Tongue (tissue), 1 donor: ENCODE measurements at regions not wholly inside any gene's neighbourhood (a gene's known extent, or its start where the extent isn't known, plus 50 kb on each side); places are given as distances from the start of the nearest gene placed in this dataset.

ENCODE experiments used
- DNase-seq: peaks from one replicate; pipeline ENCODE4 v3.0.0-alpha.2; 2015

DNA sequence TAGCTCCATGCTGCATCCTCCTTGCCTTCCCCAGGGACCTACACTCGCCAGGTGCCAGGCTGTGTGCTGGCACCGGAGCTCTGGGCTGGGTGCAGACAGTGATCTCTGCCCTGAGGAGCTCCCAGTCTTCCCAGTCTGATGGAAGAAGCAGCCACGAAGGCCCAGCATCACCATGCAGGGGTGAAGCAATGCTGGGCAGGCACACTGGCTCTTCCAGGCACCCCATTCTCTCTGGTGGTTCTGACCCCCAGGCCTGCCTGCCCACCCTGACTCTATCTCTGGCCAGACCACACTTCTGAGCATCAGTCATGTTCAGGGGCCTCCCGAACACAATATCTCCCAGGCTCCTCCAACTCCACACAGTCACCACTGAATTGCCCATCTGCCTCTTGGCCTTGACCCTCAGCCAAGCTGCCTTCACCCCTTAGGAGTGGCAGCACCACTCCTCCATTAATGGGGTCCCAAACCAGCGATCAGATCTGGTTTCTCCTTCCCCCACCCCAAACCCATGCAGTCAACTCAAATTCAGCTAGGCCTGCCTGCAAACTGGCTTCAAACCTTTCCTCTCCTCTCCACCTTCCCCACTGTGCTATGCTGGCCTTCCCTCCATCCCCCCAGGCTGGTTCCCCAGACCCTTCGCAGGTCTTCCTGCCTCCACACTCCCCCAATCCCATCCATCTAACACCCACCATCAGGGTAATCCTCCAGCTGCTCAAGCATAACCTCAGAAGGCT lies 102.7 kb upstream of the MVB12B start:
- DNase-seq, result no peak

GRCh38 chr9:126225611-126226609 lies 100.7 kb upstream of the MVB12B start:
- no peak for DNase-seq

DNA sequence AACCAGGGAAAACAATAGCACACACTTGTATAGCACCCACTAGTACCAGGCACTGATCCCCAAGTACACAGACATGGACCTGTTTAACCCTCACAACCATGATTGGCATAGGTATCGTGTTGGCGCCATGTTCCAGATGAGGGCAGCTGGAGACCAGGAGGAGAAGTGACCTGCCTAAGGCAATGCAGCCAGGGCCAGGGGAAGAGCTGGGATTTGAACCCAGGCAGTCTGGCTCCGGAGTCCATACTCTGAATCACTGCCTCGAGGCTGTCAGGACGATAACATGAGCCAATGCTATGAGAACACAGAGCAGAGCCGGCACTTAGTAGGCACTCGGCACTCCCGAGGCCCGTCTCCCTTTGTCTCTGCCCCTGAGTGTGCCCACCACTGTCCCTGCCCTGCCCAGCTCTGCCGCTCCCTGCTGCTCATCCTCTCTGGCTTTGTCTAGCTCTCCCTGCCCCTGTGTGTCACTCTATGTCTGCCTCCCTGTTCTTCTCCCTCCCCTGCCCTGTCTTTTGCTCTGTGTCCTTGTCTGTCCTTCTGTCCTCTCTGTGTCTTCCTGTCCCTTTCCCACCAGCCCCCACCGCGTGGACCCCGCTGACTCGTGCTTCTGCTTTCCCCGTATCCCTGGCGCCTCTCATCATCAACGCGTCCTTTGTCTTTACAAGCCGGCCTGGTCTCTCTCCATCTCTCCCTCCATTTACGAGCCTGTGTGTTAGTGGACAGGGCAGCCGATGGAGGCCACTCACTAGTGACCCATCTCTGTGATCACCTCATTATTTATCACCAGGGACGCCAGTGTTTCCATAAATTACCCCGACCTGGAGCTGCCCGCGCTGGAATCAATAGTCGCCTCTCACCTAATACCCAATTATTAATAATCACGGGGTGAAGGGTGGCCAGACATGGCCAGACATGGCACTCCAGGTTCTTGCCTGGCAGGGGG lies 99.4 kb upstream of the MVB12B start:
- DNase-seq, result no peak

GRCh38 chr9:126228111-126228780 lies 98.4 kb upstream of the MVB12B start:
- DNase-seq, result no peak

DNA sequence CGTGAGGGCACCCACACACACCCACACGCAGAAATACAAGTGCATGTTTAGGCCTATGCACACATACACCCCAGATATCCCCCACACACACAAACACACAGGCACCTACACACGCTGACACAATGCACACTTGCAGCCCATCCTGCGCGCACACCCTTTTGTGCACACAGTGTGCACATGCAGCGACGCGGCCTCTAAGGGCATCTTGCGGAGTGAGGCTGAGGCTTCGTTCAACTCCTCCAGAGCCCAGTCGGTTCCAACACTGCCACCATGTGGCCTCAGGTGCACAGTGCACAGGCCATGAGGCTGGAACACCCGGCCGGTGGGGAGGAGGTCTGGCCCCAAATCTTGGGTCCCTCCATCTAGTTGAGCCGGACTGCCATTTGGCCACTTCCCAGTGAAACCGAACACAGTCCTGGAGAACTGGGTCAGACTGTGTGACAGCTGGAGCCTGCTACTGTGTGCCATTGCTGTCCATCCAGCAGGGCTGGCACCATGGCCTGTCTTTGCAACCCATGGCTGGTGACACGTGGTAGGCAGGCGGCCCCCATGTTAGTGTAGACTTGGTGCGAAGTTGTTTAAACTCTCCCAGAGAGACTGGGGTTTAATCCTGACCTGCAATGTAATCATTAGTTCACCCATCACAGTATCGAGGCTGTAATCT lies 97.7 kb upstream of the MVB12B start:
- peak; percentile 84 for DNase-seq

DNA sequence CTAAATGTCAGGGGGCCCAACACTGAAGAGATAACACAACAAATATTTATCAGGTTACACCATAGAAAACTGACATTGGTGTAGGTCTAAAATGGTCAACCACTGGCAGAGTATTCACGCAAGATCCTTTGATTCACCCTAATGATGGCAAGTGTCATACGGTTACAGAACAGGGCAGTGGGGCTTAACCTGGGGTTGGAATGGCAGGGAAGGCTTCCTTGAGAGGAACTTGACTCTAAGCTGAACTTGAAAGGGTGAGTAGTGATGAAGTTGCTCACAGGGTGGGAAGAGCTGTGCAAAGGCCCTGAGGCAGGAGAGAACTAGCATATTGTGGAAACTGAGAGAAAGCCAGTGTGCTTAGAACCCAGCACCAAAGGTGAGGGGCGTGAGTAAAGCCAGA lies 97.1 kb upstream of the MVB12B start:
- DNase-seq, result no peak

GRCh38 chr9:126230692-126231091 lies 95.9 kb upstream of the MVB12B start:
- DNase-seq, result no peak

DNA sequence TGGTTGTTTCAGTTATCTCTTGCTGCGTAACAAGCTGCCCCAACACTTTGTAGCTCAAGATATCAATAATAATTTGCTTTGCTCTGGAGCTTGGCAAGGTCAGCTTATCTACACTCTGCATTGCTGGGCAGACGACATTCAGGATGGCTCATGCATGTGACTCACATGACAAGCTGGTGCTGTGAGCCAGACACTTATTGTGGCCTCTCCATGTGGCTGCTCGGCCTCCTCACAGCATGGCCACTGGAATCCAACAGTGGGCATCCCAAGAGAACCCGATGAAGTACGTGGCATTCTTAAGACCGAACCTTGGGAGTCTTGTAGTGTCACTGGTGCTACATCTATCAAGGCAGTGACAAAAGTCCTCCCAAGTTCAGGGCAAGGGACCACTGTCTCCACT lies 94.2 kb upstream of the MVB12B start:
- no peak for DNase-seq

DNA sequence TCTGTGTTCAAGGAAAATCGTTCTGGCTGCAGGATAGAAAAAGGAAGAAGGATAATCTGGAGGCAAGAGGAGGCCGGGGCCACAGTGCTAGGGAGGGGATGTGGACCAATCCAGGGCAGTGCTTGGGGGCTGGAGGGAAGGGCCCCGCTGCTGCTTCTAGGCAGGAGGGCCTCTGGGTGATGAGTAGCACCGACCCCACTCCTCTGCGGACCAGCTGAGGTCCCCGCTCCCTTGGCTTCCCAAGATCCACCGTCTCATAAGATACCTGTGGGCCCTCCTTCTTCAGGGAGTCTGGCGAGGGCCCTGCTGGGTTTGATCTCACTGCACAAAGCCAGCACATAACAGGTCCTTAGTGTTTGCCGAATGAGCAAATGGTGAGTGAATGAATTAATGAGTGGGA lies 93.5 kb upstream of the MVB12B start:
- DNase-seq, result no peak

DNA sequence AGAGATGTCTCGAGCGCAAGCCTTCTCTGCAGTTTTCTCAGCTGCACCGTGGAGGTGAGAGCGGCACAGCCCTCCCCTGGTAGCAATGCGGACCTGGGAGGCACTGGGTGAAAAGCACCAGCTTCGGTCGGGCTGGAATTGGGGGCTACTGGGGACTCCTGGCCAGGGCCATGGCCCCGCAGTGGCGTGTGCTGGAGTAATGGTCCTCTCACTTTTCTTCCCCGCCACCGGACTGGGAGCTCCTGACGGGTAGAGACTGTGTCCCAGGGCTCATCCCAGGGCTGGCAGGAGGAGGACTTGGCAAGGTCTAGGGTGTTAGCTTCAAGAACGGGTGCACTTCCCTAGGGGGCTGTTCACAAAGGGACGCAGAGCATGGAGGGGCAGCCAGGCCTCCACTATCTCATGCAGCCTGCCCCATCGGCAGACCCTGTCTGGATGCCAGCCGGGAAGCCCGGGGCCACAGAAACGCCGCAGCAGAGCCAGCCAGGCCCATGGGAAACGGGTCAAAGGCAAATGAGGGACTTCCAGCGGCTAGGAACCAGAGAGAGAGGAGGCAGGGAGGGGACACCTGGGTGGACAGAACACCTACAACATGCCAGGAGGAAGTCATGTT lies 92.6 kb upstream of the MVB12B start:
- no peak for DNase-seq

DNA sequence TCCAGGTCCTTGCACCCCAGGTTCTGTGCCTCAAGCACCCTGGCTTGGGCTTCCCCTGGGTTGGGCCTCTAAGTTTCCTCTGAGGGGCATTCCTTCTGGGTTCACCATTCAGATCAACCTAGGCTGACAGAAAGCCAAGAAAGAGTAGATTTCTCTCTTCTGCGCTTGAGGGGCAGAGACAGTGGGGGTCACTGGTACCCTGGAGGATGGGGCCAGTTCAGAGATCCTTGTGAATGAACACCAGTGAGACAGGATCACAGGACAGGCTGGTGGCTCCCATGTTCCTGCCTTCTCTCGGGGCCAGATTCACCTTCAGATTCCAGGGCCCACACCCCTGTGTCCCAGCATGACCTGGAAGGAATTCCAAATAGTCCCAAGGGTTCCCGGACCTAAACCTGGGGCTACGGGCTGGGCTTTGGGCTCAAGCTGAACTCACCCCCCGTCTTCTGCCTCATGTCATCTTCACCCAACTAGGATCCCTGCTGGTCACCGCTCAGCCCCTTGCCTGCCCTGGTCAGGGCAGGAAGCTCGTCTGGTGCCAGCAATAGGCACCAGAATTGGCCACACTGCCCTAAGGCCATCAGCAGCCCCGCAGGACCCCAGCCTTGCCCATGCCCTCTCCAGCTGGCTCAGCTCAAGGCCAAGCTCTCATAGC lies 91.8 kb upstream of the MVB12B start:
- DNase-seq, result no peak

GRCh38 chr9:126235336-126236243 lies 91.0 kb upstream of the MVB12B start:
- DNase-seq, result no peak

DNA sequence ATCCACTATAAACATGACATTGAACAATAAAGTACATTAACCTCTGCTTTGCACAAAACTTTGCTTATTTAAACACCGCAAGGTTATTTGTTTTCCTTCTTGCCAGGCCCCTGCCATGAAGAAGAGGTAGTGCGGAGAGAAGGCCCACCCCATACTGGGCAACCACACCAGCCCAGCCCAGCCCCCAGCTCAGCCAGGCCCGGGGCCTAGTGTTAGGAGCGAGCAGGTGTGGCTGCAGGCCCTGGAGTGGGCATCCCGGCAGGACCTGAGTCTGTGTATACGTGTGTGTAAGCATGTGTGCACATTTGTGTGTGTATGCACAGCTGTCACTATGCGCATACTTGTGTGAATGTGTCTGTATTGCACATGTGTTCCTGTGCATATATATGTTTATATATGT lies 90.4 kb upstream of the MVB12B start:
- DNase-seq, result no peak

DNA sequence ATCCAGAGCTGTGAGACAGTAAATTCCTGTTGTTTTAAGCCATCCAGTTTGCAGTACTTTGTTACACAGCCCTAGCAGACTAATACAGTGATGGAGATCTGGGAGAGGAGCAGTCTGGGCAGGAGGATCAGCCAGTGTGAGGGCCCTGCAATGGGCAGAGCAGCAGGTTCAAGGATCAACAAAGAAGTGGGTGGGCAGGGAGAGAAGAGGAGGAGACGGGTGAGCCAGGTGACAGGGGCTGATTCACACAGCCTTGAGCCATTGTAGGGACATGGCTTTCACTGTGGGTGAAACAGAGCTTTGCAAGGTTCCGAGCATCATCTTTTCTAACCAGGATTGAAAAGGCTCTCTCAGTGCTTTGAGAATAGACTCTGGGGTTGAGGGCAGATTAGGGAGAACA lies 88.2 kb upstream of the MVB12B start:
- DNase-seq, result no peak

DNA sequence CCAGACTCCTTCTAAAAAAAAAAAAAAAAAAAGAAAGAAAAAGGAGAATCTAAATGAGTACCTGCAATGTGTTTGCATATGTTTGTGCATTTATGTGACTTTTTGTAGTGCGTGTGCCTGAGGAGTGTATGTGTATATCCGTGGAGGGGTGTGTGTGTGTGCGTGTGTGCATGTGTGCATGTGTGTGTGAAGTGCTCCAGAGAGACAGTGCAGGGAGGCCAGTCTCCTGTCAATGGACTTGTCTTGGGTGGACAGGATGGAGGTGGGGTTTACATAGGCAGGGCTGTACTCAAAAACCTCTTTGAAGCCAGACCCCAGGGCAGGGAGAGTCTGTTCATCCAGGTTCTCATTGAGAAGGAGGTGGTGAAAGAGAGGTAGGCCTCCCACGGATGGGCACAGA lies 87.1 kb upstream of the MVB12B start:
- no peak for DNase-seq

DNA sequence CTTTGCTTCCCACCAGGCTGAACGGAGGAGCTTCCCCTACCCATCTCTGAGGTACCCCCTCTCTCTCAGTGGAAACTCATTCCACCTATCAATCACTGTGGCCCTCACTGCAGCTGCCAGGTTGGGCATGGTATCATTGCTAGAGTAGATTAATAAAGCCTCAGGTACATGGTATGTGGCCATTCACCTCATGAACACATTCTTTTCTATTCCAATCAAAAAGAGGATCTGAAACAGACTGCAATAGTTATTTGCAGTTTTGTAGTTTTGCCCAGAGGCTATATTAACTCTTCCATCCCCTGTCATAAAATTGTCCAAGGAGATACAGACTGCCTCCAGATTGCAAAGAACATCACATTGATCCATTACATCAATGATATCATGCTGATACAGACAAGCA lies 85.8 kb upstream of the MVB12B start:
- DNase-seq, result no peak

GRCh38 chr9:126248680-126249079 lies 77.9 kb upstream of the MVB12B start:
- DNase-seq, result no peak

GRCh38 chr9:126261584-126262356 lies 64.9 kb upstream of the MVB12B start:
- DNase-seq, result no peak
